Choroid plexus epithelial cell (primary cell): ENCODE measurements at regions not wholly inside any gene's neighbourhood (a gene's known extent, or its start where the extent isn't known, plus 50 kb on each side); places are given as distances from the start of the nearest gene placed in this dataset.

Experiments used
- DNase-seq: peaks from one replicate; pipeline ENCODE4 v3.0.0-alpha.2; 2010; ENCODE audit warnings: low read depth
- H3K4me3 ChIP-seq: 2 replicates; pipeline ENCODE4 v1.5.1; 2011; ENCODE audit warnings: low read depth, mild to moderate bottlenecking, control low read depth, low read length, moderate library complexity
- CTCF ChIP-seq: conservative IDR thresholded peaks from 2 replicates; pipeline ENCODE4 v1.5.1; 2011; ENCODE audit warnings: low read depth, mild to moderate bottlenecking, control low read depth, inconsistent platforms, low read length, moderate library complexity

- no peak for DNase-seq
- TF ChIP-seq CTCF, result no peak
- H3K4me3 ChIP-seq, result no peak overlapping the region
Measured at GRCh38 chr10:52532650-52533290, 218.7 kb downstream of the DKK1 start.

- no peak for DNase-seq
- H3K4me3 ChIP-seq, result no peak overlapping the region
- TF ChIP-seq CTCF, result no peak
Measured at GRCh38 chr10:52533986-52534385, 219.9 kb downstream of the DKK1 start.

GRCh38 chr10:52539463-52539862, 225.4 kb downstream of the DKK1 start:
- TF ChIP-seq CTCF, result no peak
- peak; percentile 44 for DNase-seq

GRCh38 chr10:52540479-52540984, 226.5 kb downstream of the DKK1 start:
- no peak overlapping the region for H3K4me3 ChIP-seq
- no peak for TF ChIP-seq CTCF

More at GRCh38 chr10:52539463-52539862, 225.4 kb downstream of the DKK1 start:
- H3K4me3 ChIP-seq, result no peak overlapping the region

GRCh38 chr10:52541006-52541473, 227.0 kb downstream of the DKK1 start:
- H3K4me3 ChIP-seq, result no peak overlapping the region
- DNase-seq, result peak; percentile 10
- no peak for TF ChIP-seq CTCF

More at GRCh38 chr10:52540479-52540984, 226.5 kb downstream of the DKK1 start:
- DNase-seq, result no peak

- TF ChIP-seq CTCF, result no peak
- H3K4me3 ChIP-seq, result no peak overlapping the region
- DNase-seq, result no peak
Measured at GRCh38 chr10:52542906-52543305, 228.8 kb downstream of the DKK1 start.

GRCh38 chr10:52551046-52551445, 221.5 kb downstream of the MBL2 start:
- TF ChIP-seq CTCF, result no peak
- no peak for DNase-seq
- no peak overlapping the region for H3K4me3 ChIP-seq
